Adrenal gland (tissue), 5 donors: ENCODE measurements at regions not wholly inside any gene's neighbourhood (a gene's known extent, or its start where the extent isn't known, plus 50 kb on each side); places are given as distances from the start of the nearest gene placed in this dataset.

Source experiments
- CTCF ChIP-seq, 6 experiments: fragments of 450-650 bp in 4 of 6; fragments of 200-600 bp in 2 of 6; sonication (generic) in 1 of 6; IDR thresholded peaks; 1 replicate in 5 of 6; 2 replicates in 1 of 6; pipeline versions ENCODE4 v1.5.1 to v1.8.0; 2016 to 2021; ENCODE audit warnings: antibody characterized with exemption in 6 of 6, mild to moderate bottlenecking in 2 of 6, moderate library complexity in 1 of 6
- POLR2A ChIP-seq, 2 donors: fragments of 450-650 bp; IDR thresholded peaks; one replicate each; pipeline ENCODE4 v1.6.1; 2017; ENCODE audit warnings: antibody characterized with exemption in 2 of 2, mild to moderate bottlenecking in 2 of 2, moderate library complexity in 1 of 2
- donor health status: DM: no; HTN: no; CAD: no.

- TF ChIP-seq POLR2A (IDR thresholded peaks at IDR 0.05): no peak
- no peak for TF ChIP-seq CTCF (IDR thresholded peaks at IDR 0.05)
These were observed 481.4 kb downstream of the CDH2 start for GRCh38 chr18:27695503-27695902.
